ENCODE measurements at regions not wholly inside any gene's neighbourhood (a gene's known extent, or its start where the extent isn't known, plus 50 kb on each side); places are given as distances from the start of the nearest gene placed in this dataset.

- no peak for TF ChIP-seq JUND (IDR thresholded peaks at IDR 0.05)
- no peak for TF ChIP-seq CTCF (IDR thresholded peaks at IDR 0.05)
- no peak for TF ChIP-seq TCF12 (IDR thresholded peaks at IDR 0.05)
- TF ChIP-seq IRF3 (IDR thresholded peaks at IDR 0.05; ENCODE audit: low read depth, low read length) = no peak
- TF ChIP-seq NFIC (IDR thresholded peaks at IDR 0.05; ENCODE audit: borderline replicate concordance) = no peak
Observed at GRCh38 chr7:84912537-84912936, 274.3 kb downstream of the SEMA3D start.
